ENCODE measurements at regions not wholly inside any gene's neighbourhood (a gene's known extent, or its start where the extent isn't known, plus 50 kb on each side); places are given as distances from the start of the nearest gene placed in this dataset.

GRCh38 chr10:54854843-54855242 lies 53.8 kb upstream of the PCDH15 start:
- no peak for TF ChIP-seq CTCF (conservative IDR thresholded peaks at IDR 0.05)
- TF ChIP-seq ZFX (IDR thresholded peaks at IDR 0.05), result no peak

All from C4-2B (cell line).